GM19025 (cell line): ENCODE measurements at regions not wholly inside any gene's neighbourhood (a gene's known extent, or its start where the extent isn't known, plus 50 kb on each side); places are given as distances from the start of the nearest gene placed in this dataset.

Experiments used
- ATAC-seq: cut with Tn5 transposase; IDR thresholded peaks from one replicate; pipeline ENCODE4 v1.9.1; 2021; ENCODE audit warnings: mild to moderate bottlenecking, low read depth, moderate library complexity; ENCODE audit not compliant: unreplicated experiment

DNA sequence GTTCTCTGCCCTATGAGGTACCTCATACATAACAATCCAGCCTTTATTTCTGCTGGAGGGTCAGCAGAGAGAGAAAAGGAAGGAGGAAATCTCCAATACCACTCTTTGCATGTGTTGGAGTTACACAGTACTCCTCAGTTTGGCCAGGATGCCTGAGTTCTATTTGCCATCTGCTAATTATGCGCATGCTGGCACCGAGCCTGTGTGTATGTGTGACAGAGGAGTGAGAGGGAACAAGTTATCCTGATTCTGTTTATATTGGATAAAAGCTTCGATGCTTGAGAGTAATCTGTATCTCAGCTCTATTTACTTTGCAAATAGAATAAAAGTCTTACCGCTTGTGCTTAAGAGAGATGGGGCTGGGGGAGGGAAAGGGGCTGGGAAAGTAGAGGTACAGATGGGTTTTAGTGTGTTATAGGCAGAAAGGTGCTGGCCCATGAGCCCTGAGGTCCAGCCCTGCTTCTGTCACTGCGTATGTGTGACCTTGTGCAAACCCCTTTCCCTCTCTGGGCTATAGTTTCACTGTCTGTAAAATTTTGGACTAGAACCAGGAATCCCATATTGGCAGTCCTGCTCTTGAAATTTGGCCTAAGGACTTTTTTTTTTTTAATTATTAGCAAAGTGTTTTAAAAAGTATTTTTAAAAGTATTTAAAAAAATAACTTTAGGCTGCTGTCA is 54.5 kb upstream of the PLXNA2 start:
- ATAC-seq: no peak

DNA sequence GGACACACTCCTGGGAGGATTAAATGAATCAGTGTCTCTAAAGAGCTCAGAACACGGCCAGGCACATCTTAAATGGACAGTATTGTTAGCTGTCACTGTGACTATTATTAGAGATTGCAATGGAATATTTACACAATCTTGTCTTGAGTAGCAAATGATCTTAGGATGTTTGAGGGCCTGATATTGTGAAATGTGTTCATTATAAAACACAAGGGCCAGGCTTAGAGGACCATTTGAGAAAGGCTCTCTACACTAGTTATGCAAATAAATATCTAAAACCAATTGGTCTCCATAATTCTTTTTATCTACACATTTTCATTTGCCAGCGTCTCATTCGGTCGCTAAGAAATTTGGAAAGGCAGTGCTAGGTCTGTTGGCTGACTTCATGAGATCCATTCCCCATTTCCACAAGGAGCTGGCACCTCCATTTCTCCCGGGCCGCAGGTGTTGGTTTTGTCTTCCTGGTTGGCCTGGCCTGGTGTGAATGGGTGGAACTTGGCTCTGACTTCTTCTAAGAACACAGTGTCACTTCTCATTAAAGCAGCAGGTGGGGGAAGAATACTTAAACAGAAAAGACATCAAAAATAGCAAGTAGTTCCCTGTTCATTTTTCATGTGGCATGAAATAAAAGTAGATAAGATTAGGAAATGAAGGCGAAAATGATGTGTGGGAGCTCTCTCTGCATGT is 56.0 kb upstream of the PLXNA2 start:
- ATAC-seq: no peak

DNA sequence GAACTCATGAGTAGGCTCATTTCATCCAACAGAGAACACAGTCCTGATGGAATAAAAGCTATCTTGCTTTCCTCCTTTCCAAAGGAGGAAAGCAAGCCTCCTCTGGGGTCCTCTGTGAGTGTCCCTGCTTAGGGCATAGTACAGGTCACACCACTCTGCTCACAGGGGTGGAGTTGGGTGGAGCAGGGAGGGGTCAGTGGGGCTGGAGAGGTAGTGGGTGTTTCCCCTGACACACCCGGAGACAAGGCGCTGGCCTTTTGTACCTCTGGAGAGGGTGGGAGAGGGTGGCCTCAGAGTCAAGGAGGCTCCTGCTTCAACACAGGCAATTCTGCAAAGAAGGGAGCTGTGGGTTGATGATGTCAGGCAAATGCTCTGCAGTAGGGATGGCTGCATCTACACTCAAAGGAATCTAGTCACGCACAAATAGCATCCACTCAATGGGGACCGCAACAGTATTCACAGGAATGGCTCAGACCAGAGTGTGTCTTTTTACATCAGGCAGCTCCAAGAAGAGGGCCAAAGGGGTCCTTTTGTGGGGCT is 58.6 kb upstream of the PLXNA2 start:
- ATAC-seq: no peak

DNA sequence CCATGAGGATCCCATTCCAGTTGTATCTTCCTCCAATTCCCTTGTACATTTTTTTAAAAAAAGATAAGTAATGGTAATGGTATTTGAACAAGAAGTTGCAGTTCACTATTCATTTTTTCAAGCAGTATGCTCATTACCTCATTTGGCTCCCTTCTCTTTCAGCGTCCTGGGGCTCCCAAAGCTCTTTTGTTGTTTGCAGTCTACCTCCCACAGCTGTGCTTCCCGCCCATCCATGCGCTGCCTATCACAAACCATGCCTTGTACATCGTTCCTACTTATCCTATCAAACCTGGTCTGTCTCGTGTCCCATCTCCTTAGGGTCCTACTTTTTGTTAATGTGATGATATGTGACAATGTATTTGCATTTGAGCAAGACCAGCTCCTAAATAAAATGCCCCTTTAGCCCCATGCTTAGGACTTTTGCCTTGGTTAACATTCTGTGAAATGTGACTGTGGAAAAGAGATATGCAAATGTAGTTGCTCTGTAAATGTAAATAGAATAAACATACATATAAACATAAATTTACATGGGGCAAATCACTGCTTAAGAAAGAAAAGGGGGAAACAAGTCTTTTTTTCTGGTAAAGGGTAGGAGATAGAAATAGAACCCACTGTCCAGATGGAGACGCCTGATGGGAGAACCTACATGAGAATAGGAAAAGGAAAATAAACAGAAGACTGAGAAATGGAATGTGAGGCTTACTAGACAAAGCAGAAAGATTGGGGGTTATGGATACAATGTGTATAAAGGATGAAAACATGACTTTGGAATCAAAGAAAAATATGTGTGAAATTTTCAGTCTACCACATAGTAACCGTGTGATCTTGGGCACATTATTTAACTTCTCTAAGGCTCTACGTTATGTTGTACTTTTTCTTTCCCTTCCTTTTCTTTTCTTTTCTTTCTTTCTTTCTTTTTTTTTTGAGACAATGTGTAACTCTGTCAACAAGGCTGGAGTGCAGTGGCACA is 59.8 kb upstream of the PLXNA2 start:
- ATAC-seq: no peak

DNA sequence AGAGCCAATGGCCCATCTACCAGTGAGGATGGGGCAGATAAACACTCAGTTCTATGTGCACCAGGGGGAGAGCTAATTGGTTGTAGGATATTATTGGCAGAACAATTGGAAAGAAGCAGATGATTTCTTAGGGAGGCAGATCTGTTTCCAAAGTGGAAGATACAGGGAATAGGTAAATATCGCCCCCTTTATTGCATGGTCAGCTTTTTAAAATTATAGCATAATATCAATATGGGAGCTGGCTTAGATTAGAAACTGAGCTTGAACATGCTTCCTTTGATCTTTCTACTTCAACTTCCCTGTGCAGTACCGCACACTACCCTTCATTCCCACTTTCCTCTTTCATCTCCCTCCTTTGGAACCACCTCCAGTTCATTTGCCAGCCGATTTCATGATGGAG is 64.0 kb upstream of the PLXNA2 start:
- ATAC-seq: no peak

DNA sequence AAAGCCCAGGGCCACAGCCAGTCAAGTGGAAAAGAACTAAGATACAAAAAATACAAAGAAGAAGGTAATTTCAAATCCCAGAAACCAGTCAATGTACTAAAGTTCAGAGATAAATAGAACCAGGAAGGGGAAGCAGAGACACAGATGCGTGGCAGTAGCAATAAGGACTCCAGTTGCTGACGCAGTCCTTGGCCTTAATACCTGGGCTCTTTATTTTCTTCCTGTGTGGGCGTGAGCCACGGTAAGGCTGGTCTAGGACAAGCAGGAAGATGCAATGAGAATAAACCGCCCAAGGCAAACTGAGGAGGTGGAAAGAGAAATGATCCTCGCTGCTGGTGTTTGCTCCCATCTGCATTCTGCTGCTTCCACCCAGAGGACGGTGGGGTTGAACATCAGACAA is 65.6 kb upstream of the PLXNA2 start:
- ATAC-seq: no peak

DNA sequence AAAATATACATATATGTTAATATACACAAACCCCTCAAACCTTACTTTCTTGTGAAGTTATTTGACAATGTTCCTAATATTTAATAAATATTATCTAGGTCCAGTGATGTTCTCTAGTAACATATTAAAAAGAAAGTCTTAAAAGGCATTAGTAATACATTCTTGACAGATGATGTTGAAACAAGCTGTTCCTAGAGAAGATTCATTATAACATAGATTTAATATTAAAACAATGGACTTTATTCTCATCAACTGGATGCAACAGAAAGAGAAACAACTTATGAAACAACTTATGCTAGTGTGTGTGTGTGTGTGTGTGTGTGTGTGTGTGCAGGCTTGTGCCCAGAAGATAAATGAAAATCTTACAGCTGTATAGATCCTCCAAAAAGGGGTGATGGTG is 68.5 kb upstream of the PLXNA2 start:
- no peak for ATAC-seq

DNA sequence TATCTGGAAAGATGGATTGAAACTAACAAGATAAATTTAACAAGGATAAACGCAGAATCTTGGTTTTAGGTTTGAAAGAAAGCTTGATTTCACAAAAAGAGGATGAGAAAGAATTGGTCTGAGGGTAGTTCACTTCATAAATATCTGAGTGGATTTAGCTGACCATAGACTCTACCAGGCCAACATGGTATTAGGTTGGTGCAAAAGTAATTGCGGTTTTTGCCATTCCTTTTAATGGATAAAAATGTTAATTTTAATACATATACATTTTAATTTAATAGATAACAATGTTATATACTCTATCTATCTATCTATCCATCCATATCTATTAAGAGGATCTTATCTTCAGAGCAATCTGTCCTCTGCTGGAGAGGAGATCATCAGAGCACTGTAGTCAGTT is 70.2 kb upstream of the PLXNA2 start:
- ATAC-seq: no peak

DNA sequence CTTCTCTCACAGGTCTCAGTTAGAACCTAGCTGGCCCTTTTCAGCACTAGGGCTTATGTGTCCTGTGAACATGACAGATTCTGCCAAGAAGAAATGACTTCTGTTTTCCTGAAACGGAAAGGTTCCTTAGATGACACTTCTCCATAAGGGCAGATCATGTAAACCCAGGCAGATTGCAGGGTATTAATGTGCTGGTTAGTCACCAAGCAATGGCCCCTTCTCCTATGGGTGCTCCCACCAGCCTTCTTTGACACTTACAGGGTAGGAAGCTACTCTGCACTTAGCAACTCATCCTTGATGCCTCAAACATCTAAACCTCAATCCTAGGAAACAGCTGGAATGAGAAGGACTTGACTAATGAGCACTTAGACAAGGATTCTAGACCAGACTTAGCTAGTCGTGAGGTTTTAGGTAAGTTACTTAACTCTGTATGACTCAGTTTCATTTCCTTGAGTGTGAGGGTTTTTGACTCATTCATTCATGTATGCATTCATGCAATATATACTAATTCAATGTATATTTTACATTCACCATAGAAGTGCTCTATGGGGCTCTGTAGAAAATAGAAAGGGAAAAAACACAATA is 74.1 kb upstream of the PLXNA2 start:
- no peak for ATAC-seq

DNA sequence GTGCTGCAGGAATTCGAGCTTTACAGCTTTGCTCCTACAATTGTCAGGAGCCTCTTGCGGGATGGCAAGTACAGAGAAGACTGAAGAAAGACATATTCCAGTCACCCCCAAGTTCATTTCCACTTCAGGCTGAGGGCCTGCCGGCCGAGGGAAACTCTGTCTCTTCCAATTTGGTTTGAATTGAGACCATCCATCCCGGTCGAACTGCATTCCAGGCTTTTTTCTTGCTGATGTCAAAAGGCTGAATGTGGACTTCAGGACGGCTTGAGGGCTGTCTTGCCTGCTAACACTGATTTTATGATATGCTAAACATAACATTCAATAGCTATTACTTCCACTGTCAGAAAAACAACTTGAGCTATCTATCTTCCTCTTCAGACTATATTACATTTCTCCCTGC is 79.8 kb upstream of the PLXNA2 start:
- no peak for ATAC-seq

DNA sequence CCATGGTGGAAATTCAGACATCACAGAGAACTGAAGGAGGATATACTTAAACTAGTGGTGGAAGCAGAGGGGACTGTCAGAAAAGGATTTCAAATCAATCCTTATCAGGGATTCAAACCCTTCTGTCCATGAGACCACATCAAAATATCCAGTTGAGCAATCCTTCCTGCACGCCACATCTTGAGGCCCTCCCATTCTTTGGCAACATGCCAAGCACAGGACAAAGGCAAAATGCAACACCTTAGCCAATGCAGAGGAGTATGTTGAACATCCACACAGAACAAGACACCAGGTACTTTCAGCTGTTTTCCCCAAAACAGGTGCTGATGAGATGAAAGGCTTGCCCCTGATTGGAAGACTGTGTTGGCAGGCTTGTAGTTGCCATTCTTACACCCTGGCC is 81.8 kb upstream of the PLXNA2 start:
- ATAC-seq: no peak

DNA sequence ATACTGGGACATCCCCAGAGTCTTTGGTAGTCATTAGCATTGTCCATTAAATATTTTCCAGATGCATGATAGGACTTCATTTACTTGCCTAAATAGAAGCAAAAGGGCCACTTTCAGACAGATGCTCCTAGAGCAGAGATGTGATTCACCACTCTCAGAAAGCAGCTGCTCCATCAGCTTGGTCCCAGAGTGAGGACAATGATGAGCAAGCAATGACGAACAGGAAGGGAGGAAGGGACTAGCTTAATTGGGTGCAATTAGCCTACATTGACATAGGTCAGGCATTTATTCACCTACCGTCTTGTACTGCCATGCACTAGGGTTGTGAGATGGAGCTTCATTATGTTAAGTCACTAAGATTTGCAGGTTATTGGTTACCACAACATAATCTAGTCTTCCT is 85.1 kb upstream of the PLXNA2 start:
- no peak for ATAC-seq

DNA sequence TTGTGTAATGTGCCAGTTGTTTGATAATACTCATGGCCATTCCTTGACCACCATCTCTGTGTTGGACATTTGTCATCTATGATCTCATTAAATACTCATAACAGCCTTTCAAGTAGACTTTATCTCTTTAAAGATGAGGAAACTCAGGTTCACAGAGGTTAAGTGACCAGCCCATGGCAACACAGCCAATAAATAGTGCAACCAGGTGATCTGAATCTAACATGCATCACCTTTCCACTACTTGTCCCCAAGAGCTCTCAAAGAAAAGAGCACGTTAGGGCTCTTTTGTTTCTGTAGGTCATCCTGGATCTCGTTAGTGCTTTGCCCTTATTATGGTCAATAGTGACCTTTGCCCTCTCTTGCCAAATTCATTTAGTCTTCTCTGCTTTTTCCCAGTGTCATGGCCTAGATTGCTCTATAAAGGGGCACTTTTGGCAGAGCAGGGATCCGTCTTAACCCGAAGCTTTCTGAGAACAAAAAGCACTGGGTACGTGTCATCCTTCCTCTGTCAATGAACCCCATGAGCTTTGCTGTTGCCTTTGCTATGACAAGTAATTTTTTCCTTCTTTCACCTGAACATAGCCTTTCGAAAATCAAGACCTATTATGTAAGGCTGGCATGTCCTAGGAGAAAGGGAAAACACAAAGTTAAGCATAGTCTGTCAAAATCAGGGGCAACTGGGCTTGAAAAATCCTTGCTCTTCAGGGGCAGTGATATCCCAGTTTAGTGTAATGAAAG is 88.0 kb upstream of the PLXNA2 start:
- ATAC-seq: no peak

DNA sequence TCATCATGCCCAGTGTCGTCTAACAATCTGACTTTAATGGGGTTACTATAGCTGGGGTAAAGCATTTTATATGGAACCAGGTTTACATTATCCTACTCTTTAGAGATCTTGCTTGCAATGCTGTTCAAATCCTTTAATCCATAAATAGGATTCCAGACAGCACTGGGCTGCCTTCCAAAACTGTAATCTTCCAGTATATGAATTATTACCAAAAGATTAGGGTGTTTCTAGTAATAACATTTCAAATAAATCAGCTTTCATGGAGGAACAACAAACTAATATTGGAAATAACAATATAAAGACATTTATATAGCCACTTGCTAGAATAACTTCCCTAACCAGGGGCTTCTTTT is 88.6 kb upstream of the PLXNA2 start:
- no peak for ATAC-seq

DNA sequence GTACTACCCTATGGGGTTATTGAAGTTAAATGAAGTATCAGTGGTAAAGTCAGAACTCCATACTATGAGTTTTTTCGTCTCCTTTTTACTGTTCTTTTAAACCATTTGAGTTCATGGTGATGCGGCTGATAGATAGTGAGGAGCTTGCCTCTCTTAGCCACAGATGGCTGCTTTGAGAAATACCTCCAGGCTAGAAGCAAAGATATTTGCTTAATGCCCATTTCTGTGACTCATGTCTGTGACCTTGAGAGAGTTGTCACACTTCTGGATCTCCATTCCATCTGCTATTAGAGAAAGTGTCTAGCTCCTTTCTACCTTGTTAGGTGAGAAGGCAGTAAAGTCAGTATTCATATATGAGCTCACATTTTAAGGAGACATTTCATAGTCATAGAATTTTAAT is 89.5 kb upstream of the PLXNA2 start:
- ATAC-seq: no peak

DNA sequence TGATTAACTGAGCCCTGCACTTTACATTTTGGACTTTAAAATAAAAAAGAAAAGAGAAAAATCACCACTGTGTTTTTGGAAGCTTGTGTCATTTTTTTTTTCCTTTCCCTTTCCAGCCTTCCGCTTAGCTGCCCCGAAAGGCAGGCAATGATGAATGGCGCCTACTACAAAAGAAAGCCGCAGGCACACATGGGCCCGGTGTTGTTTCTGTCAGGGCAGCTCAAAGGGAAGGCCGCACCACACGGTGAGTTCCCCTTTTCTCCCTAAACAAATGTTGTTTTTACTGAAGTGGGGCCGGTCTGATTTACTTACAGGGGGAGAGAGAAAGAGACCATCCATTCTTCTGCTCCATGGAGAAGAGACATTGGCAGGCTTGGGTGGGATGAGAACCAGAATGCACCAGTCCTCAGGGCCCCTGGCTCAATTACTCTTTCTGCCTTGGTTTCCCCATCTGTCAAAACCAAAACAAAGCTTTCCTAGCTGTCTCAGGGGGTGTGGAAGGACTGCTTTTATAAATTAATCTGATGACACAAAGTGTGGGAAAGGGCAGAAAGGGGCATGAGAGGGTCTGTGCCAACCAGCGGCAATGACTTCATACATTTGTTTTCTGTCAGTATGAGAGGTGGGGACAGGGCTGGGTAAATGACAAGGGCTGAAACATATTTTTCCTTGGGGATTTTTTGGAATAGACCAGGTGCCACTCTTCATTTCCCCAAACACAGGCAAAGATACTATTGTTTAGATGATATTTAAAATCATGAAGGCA is 91.4 kb upstream of the PLXNA2 start:
- ATAC-seq: no peak

DNA sequence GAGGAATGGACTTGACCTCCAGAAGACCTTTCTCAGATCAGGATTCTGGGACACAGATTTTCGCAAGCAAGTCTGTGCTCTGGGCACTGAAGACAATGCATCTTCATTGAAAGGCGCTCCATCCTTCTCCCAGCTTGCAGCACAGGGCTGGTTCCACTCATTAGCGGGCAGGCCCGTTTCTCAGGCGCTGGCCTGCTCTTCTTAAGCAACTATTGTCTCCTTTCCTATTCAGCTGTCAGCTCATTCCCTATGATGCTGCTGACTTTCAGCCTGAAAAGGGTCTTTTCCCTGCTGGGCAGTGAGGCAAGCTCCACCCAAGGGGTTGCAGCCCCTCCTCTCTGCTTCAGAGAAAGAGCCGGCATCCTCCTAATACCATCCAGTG is 91.9 kb upstream of the PLXNA2 start:
- no peak for ATAC-seq

DNA sequence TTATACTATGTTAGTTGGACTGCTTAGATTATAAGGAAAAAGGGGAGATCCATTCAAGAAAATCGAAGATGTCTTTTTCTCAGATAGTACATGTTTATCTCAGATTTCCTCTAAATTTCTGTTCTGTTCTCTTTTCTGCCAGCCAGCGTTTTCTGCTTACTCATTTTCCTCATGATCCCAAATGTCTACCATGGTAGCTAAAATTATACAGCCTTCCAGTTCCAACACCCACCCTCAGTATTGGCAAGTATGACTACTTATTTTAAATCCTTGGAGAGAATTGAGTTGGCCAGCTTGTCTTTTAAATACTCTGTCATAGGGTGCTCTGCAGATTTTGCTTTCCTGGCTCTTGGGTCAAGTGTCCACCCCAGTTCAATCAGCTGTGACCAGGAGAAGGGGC is 95.7 kb upstream of the PLXNA2 start:
- no peak for ATAC-seq

DNA sequence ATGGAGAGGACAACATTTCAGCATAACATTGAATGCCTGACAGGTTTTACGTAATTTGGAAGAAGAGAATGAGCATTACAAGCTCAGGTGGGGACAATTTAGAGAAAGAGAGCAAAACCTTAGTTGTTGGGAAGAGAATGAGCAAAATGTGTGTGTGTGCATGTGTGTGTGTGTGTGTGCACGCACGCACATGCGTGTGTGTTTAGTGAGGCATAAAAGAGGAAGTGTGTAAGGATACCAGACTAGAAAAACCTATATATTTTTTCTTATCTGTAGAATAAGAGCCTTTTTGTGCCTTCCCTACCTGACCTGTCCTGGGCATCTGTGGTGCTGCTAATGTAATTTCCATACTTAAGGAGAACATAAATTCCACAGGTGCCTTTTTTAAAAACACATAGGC is 99.0 kb upstream of the PLXNA2 start:
- no peak for ATAC-seq
